ENCODE measurements at regions not wholly inside any gene's neighbourhood (a gene's known extent, or its start where the extent isn't known, plus 50 kb on each side); places are given as distances from the start of the nearest gene placed in this dataset.

- H3K4me3 ChIP-seq (ENCODE audit: low read length): no peak overlapping the region
- no peak for TF ChIP-seq ZNF274 (IDR thresholded peaks at IDR 0.05; ENCODE audit: low read depth, low read length)
Measured at GRCh38 chr3:31384117-31384516, 148.6 kb upstream of the STT3B start.

- H3K4me3 ChIP-seq (ENCODE audit: low read length): no peak overlapping the region
- TF ChIP-seq ZNF274 (IDR thresholded peaks at IDR 0.05; ENCODE audit: low read depth, low read length): no peak
Measured at GRCh38 chr3:31389939-31390338, 142.8 kb upstream of the STT3B start.

GRCh38 chr3:31390466-31390865, 142.3 kb upstream of the STT3B start:
- TF ChIP-seq ZNF274 (IDR thresholded peaks at IDR 0.05; ENCODE audit: low read depth, low read length): no peak
- no peak overlapping the region for H3K4me3 ChIP-seq (ENCODE audit: low read length)

GRCh38 chr3:31391150-31391549, 141.6 kb upstream of the STT3B start:
- H3K4me3 ChIP-seq (ENCODE audit: low read length): no peak overlapping the region
- TF ChIP-seq ZNF274 (IDR thresholded peaks at IDR 0.05; ENCODE audit: low read depth, low read length): no peak

GRCh38 chr3:31392568-31392967, 140.2 kb upstream of the STT3B start:
- no peak for TF ChIP-seq ZNF274 (IDR thresholded peaks at IDR 0.05; ENCODE audit: low read depth, low read length)
- no peak overlapping the region for H3K4me3 ChIP-seq (ENCODE audit: low read length)

- TF ChIP-seq ZNF274 (IDR thresholded peaks at IDR 0.05; ENCODE audit: low read depth, low read length): no peak
- H3K4me3 ChIP-seq (ENCODE audit: low read length): no peak overlapping the region
Measured at GRCh38 chr3:31399271-31399670, 133.5 kb upstream of the STT3B start.

GRCh38 chr3:31402117-31402516, 130.6 kb upstream of the STT3B start:
- no peak for TF ChIP-seq ZNF274 (IDR thresholded peaks at IDR 0.05; ENCODE audit: low read depth, low read length)
- H3K4me3 ChIP-seq (ENCODE audit: low read length): no peak overlapping the region

GRCh38 chr3:31403197-31403596, 129.5 kb upstream of the STT3B start:
- no peak overlapping the region for H3K4me3 ChIP-seq (ENCODE audit: low read length)
- TF ChIP-seq ZNF274 (IDR thresholded peaks at IDR 0.05; ENCODE audit: low read depth, low read length): no peak

GRCh38 chr3:31404871-31405270, 127.9 kb upstream of the STT3B start:
- TF ChIP-seq ZNF274 (IDR thresholded peaks at IDR 0.05; ENCODE audit: low read depth, low read length): no peak
- H3K4me3 ChIP-seq (ENCODE audit: low read length): no peak overlapping the region

GRCh38 chr3:31405515-31405914, 127.2 kb upstream of the STT3B start:
- H3K4me3 ChIP-seq (ENCODE audit: low read length): no peak overlapping the region
- TF ChIP-seq ZNF274 (IDR thresholded peaks at IDR 0.05; ENCODE audit: low read depth, low read length): no peak

- TF ChIP-seq ZNF274 (IDR thresholded peaks at IDR 0.05; ENCODE audit: low read depth, low read length): no peak
- H3K4me3 ChIP-seq (ENCODE audit: low read length): no peak overlapping the region
Measured at GRCh38 chr3:31406896-31407295, 125.8 kb upstream of the STT3B start.

- TF ChIP-seq ZNF274 (IDR thresholded peaks at IDR 0.05; ENCODE audit: low read depth, low read length): no peak
- no peak overlapping the region for H3K4me3 ChIP-seq (ENCODE audit: low read length)
Measured at GRCh38 chr3:31407665-31408064, 125.1 kb upstream of the STT3B start.

GRCh38 chr3:31408720-31409119, 124.0 kb upstream of the STT3B start:
- no peak overlapping the region for H3K4me3 ChIP-seq (ENCODE audit: low read length)
- TF ChIP-seq ZNF274 (IDR thresholded peaks at IDR 0.05; ENCODE audit: low read depth, low read length): no peak

GRCh38 chr3:31409389-31409788, 123.3 kb upstream of the STT3B start:
- TF ChIP-seq ZNF274 (IDR thresholded peaks at IDR 0.05; ENCODE audit: low read depth, low read length): no peak
- no peak overlapping the region for H3K4me3 ChIP-seq (ENCODE audit: low read length)

GRCh38 chr3:31409866-31410265, 122.9 kb upstream of the STT3B start:
- no peak for TF ChIP-seq ZNF274 (IDR thresholded peaks at IDR 0.05; ENCODE audit: low read depth, low read length)
- H3K4me3 ChIP-seq (ENCODE audit: low read length): no peak overlapping the region

- TF ChIP-seq ZNF274 (IDR thresholded peaks at IDR 0.05; ENCODE audit: low read depth, low read length): no peak
- no peak overlapping the region for H3K4me3 ChIP-seq (ENCODE audit: low read length)
Measured at GRCh38 chr3:31410411-31410810, 122.3 kb upstream of the STT3B start.
